ENCODE measurements at regions not wholly inside any gene's neighbourhood (a gene's known extent, or its start where the extent isn't known, plus 50 kb on each side); places are given as distances from the start of the nearest gene placed in this dataset.

- no peaks in the 10 kb centered on the region for H3K4me1 ChIP-seq (ENCODE audit: low read length)
- no peak overlapping the region for H2AFZ ChIP-seq (ENCODE audit: low read length)
- H3K4me3 ChIP-seq (ENCODE audit: low read length), result no peak overlapping the region
- no peak for DNase-seq
- H3K27ac ChIP-seq (ENCODE audit: low read length), result no peak overlapping the region
- H3K9me3 ChIP-seq (replicated peaks; ENCODE audit: insufficient read depth, low read length), result no peaks in the 10 kb centered on the region
- no peaks in the 10 kb centered on the region for H3K9me2 ChIP-seq (replicated peaks; ENCODE audit: insufficient read depth, low read length)
- H4K20me1 ChIP-seq (ENCODE audit: insufficient read depth, low read length), result no peaks in the 10 kb centered on the region
- no peak overlapping the region for H3K4me2 ChIP-seq (ENCODE audit: low read depth, low read length)
- H3K79me2 ChIP-seq (ENCODE audit: low read length), result no peaks in the 10 kb centered on the region
- no peak for TF ChIP-seq EZH2 (optimal IDR thresholded peaks at IDR 0.05; ENCODE audit: low read depth, low read length)
- TF ChIP-seq EZH2phosphoT487 (IDR thresholded peaks at IDR 0.05; ENCODE audit: low read length), result no peak
- TF ChIP-seq CTCF (IDR thresholded peaks at IDR 0.05; ENCODE audit: low read length), result no peak
- no peaks in the 10 kb centered on the region for H3F3A ChIP-seq (ENCODE audit: insufficient read depth, low read length)
- H3K36me3 ChIP-seq (replicated peaks; ENCODE audit: insufficient read depth, low read length), result no peaks in the 10 kb centered on the region
- no peak overlapping the region for H3K9ac ChIP-seq (ENCODE audit: low read length)
- no peaks in the 10 kb centered on the region for H3K27me3 ChIP-seq (replicated peaks; ENCODE audit: insufficient read depth, low read length)
Observed at GRCh38 chr9:95807326-95807947, 68.1 kb upstream of the ERCC6L2 start.

GRCh38 chr9:95803197-95803596, 72.3 kb upstream of the ERCC6L2 start:
- Histone ChIP-seq H3K27ac (ENCODE audit: low read length) (no peak overlapping the region), H3K4me3 (ENCODE audit: low read length) (no peak overlapping the region), H3K27me3 (replicated peaks; ENCODE audit: insufficient read depth, low read length) (no peaks in the 10 kb centered on the region), H3K9me3 (replicated peaks; ENCODE audit: insufficient read depth, low read length) (no peaks in the 10 kb centered on the region), H3K4me1 (ENCODE audit: low read length) (no peaks in the 10 kb centered on the region), H3K9me2 (replicated peaks; ENCODE audit: insufficient read depth, low read length) (no peaks in the 10 kb centered on the region), H3K9ac (ENCODE audit: low read length) (no peak overlapping the region), H3K4me2 (ENCODE audit: low read depth, low read length) (no peak overlapping the region), H3K36me3 (replicated peaks; ENCODE audit: insufficient read depth, low read length) (no peaks in the 10 kb centered on the region), H2AFZ (ENCODE audit: low read length) (no peak overlapping the region), H4K20me1 (ENCODE audit: insufficient read depth, low read length) (no peaks in the 10 kb centered on the region), H3F3A (ENCODE audit: insufficient read depth, low read length) (no peaks in the 10 kb centered on the region), H3K79me2 (ENCODE audit: low read length) (no peaks in the 10 kb centered on the region)
- TF ChIP-seq EZH2phosphoT487 (IDR thresholded peaks at IDR 0.05; ENCODE audit: low read length) (no peak), EZH2 (optimal IDR thresholded peaks at IDR 0.05; ENCODE audit: low read depth, low read length) (no peak), CTCF (IDR thresholded peaks at IDR 0.05; ENCODE audit: low read length) (no peak)
- DNase-seq, result no peak

- H3K9me3 ChIP-seq (replicated peaks; ENCODE audit: insufficient read depth, low read length), result no peaks in the 10 kb centered on the region
- H3K9ac ChIP-seq (ENCODE audit: low read length), result no peak overlapping the region
- TF ChIP-seq EZH2 (optimal IDR thresholded peaks at IDR 0.05; ENCODE audit: low read depth, low read length), result no peak
- TF ChIP-seq EZH2phosphoT487 (IDR thresholded peaks at IDR 0.05; ENCODE audit: low read length), result no peak
- TF ChIP-seq CTCF (IDR thresholded peaks at IDR 0.05; ENCODE audit: low read length), result no peak
- H3K4me3 ChIP-seq (ENCODE audit: low read length), result no peak overlapping the region
- no peaks in the 10 kb centered on the region for H3F3A ChIP-seq (ENCODE audit: insufficient read depth, low read length)
- no peaks in the 10 kb centered on the region for H3K27me3 ChIP-seq (replicated peaks; ENCODE audit: insufficient read depth, low read length)
- no peaks in the 10 kb centered on the region for H3K79me2 ChIP-seq (ENCODE audit: low read length)
- no peaks in the 10 kb centered on the region for H4K20me1 ChIP-seq (ENCODE audit: insufficient read depth, low read length)
- no peak for DNase-seq
- H3K9me2 ChIP-seq (replicated peaks; ENCODE audit: insufficient read depth, low read length), result no peaks in the 10 kb centered on the region
- no peak overlapping the region for H2AFZ ChIP-seq (ENCODE audit: low read length)
- H3K27ac ChIP-seq (ENCODE audit: low read length), result no peak overlapping the region
- no peaks in the 10 kb centered on the region for H3K4me1 ChIP-seq (ENCODE audit: low read length)
- no peaks in the 10 kb centered on the region for H3K36me3 ChIP-seq (replicated peaks; ENCODE audit: insufficient read depth, low read length)
- no peak overlapping the region for H3K4me2 ChIP-seq (ENCODE audit: low read depth, low read length)
Observed at GRCh38 chr9:95801797-95802196, 73.7 kb upstream of the ERCC6L2 start.

Data from MM.1S (cell line).